TTC549 (cell line): ENCODE measurements at regions not wholly inside any gene's neighbourhood (a gene's known extent, or its start where the extent isn't known, plus 50 kb on each side); places are given as distances from the start of the nearest gene placed in this dataset.
"Not testable (repeated sequence)": the region's sequence is repeated elsewhere in the genome, so short reads cannot be mapped to it uniquely, and the experiment has no call there.

ENCODE experiments used
- FAIRE-seq: peaks from 2 replicates; lab custom pipeline; 2012; peaks lifted over from hg19 to GRCh38; lab: Jason Lieb, UNC

DNA sequence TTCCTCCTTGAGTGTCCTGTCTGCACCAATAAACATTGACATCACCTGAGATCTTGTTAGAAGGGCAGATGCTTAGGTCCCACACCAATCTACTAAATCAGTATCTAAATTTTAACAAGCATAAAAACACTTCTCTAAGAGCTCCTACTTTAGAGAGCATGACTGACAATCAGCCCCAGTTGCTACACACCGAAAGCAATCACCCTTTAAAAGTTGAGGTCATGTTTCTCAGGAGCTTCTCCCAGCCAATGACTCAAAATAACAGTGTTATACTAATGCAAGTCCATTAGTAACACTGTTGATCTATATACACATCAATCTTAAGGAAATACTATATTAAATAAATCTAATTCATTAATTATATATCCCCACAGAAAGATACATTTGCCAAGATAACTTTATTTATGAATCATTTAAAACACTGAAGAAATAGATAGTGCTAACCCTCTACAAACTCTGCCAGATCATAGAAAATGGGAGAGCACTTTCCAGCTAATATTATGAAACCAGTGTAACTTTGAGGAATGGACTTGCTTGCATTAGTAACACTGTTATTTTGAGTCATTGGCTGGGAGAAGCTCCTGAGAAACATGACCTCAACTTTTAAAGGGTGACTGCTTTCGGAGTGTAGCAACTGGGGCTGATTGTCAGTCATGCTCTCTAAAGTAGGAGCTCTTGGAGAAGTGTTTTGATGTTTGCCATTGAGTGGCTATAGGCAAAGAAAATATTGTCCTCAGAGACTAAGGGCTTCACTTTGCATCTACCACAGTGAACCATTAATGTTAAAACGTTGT is 109.8 kb upstream of the HDX start:
- FAIRE-seq, result no peak

DNA sequence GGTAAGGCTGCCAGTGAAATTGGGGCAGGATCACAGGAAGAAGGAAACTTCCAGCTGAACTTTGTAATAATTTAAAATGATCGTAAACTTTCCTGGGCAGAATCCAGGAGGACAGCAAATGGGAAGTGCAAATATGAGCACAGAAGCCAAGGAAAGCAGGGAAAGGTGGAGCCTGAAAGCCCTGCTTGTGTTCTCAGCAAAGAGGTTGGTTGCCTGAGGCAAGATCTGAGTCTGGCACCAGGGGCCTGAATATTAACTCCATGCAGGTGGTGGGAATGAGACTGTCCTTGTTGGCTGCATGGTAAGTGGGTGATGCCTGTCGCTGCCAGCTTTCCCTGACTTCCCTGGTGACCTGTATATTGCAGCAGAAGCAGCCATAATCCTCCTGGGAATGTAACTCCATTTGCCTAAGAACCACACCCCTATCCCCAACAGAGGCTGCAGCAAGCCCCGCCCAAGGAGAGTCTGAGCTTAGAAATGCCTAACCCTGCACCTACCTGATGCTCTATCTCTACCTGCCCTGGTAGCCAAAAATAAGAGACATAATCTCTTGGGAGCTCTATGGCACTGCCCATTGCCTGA is 132.0 kb upstream of the HDX start:
- FAIRE-seq, result no peak

DNA sequence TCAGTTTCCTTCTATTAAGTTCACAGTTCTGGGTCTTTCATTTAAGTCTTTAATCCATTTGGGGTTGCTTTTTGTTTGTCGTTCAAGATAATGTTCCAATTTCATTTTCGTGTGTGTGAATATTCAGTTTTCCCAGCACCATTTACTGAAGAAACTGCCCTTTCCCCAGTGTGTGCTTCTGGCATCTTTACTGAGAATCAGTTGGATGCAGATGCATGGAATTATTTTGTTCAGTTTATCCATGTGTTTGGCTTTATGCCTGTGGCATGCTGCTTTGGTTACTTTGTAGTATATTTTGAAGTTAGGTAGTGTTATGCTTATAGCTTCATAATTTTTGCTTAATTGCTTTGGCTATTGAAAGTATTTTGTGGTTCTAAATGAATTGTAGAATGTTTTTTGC is 163.8 kb upstream of the HDX start:
- no peak for FAIRE-seq

DNA sequence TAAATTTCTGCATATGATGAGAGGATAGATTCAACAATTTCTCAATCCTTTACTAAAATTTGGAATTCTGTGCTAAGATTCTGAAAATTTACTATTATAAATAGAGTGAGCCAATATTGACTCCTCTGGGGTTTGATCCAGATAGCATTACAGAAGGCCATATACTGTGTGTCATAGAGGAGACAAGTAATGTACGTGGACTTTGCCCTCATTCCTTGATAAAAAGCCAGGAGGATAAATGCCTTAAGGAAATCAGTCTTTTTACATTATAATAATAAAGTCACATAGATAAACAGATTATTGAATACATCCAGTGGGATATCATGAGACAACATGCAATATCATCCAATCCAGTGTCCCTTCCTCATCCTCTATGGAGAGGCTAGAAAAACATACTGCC is 188.0 kb upstream of the HDX start:
- FAIRE-seq, result no peak

DNA sequence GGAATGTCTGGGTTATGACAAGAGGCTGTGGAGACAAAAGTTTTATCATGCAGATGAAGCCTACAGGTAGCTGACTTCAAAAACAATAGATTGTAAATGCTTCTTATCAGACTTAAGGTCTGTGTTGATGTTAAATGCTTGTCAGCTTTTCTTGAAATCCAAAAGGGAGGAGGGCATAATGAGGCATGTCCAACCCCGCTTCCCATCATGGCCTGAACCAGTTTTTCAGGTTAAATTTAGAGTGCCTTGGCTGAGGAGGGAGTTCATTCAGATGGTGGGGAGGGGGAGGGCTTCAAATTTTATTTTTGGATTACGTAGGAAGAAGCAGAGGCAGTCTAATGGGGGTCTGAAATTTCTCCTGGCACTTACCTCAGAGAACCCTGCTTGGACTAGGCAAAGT is 207.7 kb upstream of the HDX start:
- no peak for FAIRE-seq

DNA sequence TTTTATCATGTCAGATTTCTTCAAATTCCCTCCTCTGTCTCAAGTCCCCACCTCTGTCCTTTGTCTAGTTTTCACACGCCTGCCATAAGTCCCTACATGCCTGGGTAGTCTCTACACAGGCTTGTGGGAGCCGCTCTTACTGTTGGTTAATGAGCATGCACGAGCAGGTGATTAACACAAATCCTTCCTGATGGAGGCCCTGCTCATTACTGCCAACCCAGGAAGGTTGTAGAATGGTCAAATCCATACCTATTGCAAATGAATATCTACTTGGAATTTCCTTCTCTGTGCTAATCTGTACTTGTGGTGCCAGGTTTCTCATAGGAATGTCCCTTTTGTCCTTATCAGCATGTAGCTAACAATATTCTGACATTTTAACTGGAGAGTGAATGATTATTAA is 208.4 kb upstream of the HDX start:
- FAIRE-seq, result no peak

DNA sequence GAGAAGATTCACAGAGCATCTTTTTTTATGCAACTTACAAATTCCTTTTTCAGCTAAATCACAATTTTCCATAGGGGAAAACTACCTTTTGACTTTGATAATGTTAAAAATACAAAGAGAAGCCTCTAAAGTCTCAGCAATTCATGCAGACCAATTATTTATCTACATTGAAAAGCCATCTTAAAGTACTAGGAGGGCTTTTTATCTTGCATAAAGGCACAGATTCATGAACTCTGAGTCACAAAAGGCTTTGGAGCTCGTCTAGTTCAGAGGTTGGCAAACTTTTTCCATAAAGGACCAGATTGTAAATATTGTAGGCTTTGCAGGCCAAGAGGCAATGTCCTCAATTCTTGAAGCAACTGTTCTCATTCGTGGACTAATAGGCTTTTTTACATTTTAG is 210.4 kb upstream of the HDX start:
- FAIRE-seq, result no peak

DNA sequence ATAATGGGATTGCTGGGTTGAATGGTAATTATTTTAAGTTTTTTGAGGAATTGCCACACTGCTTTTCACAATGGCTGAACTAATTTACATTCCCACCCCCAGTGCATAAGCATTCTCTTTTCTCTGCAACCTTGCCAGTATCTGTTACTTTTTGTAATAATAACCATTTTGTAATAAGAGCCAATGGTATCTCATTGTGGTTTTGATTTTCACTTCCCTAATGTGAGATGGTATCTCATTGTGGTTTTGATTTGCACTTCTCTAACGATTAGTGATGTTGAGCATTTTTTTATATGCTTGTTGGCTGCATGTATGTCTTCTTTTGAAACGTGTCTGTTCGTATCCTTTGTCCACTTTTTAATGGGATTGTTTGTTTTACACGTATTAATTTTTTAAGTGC is 213.1 kb upstream of the HDX start:
- FAIRE-seq, result no peak

DNA sequence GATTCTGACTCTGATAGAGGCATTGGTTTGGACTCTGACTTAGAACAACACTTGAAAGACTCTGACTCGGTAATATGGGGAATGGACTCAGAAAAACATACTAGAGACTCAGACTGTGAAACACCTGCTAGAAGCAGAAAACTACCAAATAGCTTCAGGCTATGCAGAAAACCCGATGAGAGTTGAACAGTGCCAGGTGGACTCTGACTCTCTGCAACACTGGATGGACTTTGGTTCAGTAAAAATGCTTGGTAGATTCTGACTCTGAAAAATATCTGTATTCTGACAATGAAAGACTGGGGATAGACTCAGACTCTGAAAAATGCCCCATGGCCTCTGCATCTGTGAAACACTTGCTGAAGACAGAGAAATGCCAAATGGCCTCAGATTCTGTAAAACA is 215.1 kb upstream of the HDX start:
- FAIRE-seq, result no peak

DNA sequence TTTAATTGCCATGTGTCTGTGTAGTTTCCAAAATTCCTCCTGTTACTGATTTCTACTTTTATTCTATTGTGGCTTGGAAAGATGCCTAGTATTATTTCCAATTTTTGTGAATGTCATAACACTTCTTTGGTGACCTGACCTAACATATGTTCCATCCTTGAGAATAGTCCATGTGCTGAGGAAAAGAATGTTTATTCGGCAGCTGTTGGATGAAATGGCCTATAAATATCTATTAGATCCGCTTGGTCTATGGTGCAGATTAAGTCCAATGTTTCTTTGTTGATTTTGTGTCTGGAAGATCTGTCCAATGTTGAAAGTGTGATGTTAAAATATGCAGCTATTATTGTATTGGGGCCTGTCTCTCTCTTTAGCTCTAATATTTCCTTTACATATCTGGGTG is 219.2 kb upstream of the HDX start:
- no peak for FAIRE-seq

DNA sequence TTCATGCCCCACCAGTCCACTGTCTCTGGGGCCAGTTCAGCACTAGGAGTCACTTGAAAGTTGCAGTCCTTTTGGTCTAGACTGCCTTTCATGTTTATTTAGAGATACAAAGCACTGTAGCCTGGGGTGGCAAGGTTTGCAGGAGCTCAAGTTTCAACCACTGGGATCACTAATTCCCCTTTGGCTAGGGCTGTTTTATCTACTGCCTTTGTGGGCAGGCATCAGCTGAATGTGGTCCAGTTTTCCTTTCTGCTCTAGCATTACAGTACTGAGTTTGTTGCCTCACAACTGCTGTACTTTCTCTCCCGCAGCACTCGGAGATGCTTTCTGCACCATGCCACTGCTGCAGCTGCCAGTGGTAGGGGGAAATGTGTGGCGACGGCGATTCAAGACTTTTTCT is 222.3 kb upstream of the HDX start:
- no peak for FAIRE-seq

DNA sequence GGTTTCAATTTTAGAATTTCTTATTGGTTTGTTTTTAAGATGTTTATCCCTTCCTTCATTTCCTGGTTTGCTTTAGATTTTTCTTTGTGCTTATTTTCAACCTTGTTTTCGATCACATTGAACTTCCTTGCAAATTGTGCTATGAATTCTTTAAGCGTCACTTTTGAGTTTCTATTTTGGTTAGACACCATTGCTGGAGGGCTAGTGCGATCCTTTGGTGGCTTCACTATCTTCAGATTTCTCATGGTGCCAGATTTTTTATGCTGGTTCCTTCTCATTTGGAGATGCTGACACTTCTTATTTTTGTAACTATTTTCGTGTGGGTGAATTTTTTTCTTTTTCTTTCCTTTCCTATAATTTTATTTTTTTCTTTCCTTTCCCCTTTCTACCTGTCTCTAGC is 227.2 kb upstream of the HDX start:
- FAIRE-seq, result no peak

DNA sequence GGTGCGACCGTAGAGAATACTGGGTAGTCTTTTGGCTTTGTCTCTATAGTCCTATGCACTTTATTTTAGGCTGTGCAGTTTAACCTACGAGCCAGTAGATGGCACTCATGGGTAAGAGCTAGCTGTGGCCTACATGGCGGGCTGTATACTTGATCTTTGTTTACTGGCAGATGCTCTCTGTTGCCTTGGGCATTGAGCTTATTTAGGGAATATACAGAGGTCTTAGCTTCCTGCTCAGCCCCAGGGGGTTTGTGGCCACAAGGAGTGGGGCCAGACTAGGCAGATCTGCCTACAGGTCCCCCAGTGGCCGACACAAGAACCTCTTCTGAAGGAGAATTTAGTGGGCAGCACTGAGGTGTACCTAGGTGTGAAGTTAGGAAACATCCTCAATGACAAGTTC is 227.6 kb upstream of the HDX start:
- no peak for FAIRE-seq

DNA sequence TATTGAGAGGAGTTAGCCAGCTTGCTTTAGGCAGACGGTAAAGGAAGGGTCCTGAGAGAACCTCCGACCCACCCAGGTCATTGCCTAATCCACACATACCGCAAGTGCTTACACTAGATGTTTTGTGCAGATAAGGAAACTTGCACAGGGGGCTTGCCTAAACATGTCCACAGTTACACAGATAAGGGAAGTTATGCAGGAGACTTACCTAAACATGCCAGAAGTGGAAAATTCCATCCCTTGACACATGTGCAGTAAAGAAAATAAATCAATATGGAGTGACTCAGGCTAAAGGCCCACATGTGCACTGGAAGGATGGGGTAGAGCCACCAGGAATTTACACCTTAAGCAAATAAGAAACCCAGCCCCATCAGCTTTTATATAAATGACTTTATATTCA is 232.8 kb upstream of the HDX start:
- no peak for FAIRE-seq

DNA sequence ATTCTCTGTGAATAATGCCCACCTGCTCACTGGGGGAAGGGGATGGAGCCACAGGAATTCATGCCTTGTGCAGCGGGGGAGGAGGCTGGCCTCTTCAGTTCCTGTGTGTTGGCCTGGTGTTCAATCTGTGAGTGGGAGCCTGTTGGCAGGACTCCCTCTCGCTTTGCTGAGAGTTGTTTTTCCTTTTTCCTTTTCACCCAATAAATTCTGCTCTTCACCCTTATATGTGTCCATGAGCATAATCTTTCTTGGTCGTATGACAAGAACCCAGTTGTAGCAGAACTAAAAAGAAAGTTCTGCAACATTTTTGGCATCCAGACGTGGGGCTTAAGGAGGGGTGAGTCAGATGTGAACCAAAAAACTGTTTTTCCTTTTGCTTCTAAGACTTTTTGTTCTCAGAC is 235.2 kb upstream of the HDX start:
- FAIRE-seq, result no peak

DNA sequence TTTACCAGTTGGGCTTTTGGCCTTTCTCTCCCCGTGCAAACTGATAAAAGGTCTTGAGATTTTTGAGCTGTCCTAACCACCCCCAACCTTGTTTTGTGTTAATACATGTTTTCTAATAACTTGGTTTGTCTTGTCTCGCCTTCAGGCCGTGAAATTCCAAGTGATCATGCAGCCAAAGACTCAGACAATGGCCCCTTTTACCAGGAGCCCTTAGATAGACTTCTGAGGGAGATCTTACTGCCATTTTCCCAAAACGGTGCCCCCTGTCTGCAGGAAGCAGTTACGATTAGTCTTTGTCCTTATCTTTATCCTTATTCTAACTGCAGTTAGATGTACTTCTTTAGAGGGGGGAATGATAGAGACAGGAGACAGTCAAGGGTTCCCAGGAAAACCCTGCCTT is 245.3 kb upstream of the HDX start:
- FAIRE-seq, result no peak

DNA sequence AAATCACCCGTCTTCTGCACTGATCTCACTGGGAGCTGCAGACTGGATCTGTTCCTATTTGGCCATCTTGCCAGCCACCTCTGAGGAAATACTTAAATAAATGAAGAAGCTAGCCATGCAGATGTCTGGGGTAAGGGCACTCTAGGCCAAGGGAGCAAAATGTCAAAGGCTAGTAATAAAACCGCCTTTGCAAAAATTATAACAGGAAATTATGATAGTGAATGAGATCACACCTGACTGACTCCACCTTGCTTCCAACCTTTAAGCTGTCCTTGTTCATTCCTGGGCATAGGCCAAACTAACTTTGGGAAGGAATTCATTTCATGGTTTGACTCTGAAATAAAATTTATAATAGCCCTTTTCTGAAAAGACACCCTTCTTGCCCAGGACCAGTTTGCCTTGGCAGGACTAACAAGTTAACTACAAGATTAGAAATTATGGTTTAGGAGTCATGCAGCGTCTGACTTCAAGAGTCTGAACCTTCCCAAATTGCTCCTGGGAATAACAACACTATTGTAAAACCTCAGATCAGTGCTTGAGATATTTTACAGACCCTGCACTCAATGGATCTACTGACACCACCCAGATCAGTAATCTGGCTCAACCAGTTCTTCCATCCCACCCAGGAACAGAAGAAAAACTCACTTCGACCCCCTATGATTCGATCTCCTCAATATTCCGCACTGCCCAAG is 246.9 kb upstream of the HDX start:
- FAIRE-seq, result no peak

DNA sequence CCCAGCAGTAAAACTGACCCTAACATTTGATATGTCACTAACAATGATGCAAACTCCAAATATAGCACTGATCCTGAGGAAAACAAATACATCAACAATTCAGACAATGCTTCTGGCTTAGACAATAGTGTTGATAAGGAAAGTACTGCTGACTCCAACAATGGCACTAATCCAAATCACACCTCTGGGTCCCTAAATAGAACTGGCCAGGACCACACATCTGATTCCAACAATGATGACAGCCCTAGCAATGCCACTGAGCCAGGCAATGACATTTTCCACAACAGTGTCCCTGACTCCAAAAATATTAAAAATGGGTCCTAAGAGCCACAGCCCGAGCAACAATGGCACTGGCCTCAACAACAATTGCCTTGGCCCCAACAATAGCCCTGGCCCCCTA is 243.1 kb upstream of the APOOL start:
- no peak for FAIRE-seq

DNA sequence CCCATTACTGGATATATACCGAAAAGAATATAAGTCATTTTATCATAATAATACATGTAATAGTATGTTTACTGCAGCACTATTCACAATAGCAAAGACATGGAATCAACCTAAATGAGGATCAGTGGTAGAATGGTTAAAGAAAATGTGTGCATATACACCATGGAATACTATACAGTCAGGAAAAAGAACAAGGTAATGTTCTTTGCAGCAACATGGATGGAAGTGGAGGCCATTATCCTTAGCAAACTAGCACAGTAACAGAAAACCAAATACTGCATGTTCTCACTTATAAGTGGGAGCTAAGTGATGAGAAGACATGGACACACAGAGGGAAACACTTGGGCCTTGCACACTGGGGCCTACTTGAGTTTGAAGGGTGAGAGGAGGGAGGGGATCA is 207.4 kb upstream of the APOOL start:
- no peak for FAIRE-seq

DNA sequence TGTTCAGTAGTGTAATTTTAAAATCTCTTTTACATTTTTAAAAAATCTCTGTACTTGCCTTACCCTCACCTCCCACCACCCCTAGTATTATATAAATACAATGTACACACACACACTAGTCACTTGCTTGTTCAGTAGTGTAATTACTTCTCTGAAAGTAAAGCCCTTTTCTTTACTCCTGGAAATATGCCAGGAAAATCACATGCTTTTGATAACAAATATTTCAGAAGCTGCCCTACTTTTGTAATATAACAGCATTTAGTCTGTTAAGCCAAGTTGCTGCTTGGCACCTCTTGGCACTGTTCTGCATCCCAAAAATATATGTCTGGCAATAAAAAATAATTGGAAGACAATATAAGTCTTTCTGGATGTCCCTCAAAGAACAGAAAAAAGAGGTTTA is 172.8 kb upstream of the APOOL start:
- FAIRE-seq, result no peak

DNA sequence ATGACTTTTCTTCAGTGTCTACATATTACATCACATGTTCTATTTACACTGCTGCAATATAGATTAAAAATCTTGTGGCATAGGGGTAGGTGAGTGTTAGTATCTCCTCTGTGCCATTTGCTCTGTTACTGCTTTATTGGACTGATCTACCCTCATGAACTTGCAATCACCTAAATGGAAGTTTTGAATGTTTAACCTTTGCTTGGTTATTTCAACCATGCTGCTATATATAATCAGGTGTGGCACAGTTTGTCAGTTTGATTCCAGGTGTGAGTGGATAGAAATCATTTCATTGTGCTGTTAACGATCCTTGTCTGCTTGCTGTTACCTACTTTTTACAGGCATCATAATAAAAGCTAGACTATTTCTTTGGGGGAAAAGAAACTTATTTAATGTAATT is 157.1 kb upstream of the APOOL start:
- FAIRE-seq, result not testable (repeated sequence)

DNA sequence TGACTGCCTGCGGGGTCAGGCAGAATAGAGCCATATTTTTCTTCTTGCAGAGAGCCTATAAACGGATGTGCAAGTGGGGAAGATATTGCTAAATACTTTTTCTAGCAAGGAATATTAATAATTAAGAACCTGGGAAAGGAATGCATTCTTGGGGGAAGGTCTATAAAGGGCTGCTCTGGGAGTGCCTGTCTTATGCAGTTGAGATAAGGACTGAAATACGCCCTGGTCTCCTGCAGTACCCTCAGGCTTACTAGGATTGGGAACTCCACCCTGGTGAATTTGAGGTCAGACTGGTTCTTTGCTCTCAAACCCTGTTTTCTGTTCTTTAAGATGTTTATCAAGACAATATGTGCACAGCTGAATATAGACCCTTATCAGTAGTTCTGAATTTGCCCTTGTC is 152.5 kb upstream of the APOOL start:
- not testable (repeated sequence) for FAIRE-seq

DNA sequence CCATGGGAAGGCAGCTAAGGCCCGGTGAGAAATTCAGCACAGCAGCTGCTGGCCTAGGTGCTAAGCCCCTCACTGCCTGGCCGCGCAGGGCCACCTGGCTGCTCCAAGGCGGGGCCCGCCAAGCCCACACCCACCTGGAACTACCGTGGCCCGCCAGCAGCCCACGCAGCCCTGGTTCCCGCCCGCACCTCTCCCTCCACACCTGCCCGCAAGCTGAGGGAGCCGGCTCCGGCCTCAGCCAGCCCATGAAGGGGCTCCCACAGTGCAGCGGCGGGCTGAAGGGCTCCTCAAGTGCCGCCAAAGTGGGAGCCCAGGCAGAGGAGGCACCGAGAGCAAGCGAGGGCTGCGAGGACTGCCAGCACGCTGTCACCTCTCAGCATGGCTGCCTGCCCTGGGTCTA is 146.9 kb upstream of the APOOL start:
- FAIRE-seq, result not testable (repeated sequence)

DNA sequence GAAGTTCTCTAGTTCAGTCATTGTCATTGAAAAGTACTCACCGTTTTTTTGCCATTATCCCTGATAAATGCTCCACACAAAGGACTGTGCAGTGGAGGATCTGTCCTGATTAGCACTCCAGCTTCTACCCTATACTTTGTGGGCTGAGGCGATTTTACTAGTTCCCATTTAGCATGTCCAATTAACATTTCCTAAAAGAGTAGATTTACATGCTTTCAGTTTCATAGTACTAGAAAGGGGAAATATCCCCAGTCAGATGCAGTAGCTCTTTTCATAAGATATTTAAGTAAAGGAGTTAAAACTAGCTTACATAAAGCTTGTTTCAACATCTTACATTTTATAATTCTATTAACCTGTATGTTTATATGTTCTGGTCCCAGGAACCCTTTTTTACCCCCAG is 144.9 kb upstream of the APOOL start:
- not testable (repeated sequence) for FAIRE-seq
